T-helper 1 cell (primary cell): ENCODE measurements at regions not wholly inside any gene's neighbourhood (a gene's known extent, or its start where the extent isn't known, plus 50 kb on each side); places are given as distances from the start of the nearest gene placed in this dataset.
A peak's percentile ranks its signal among the peaks of the same experiment; 100 is the strongest.

ENCODE experiments used
- DNase-seq, 5 donors: peaks; one replicate each; pipeline ENCODE4 v3.0.0-alpha.2; 2012 to 2020

DNA sequence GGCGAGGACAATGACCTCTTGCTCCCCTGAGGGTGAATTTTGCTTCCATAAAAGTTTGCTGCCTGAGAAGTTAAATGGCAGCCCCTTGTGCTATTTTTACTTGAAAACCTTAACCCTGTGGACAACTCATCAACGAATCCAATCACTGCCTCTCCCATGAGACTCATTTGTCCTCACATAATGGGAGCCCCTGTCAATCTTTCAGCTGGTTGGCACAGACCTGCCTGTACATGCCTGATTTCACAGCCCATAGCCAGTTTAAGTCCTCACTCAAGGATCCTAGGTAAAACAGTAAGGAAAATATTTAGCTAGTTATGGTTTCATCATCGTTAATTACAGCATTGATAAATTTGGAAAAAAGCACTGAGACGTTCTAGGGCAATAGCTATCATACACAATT is 207.4 kb downstream of the NHLRC3 start:
- no peak for DNase-seq

GRCh38 chr13:39249982-39250381 is 211.7 kb downstream of the NHLRC3 start:
- no peak for DNase-seq

- no peak for DNase-seq
These were observed 212.2 kb downstream of the NHLRC3 start for GRCh38 chr13:39250440-39250839.

DNA sequence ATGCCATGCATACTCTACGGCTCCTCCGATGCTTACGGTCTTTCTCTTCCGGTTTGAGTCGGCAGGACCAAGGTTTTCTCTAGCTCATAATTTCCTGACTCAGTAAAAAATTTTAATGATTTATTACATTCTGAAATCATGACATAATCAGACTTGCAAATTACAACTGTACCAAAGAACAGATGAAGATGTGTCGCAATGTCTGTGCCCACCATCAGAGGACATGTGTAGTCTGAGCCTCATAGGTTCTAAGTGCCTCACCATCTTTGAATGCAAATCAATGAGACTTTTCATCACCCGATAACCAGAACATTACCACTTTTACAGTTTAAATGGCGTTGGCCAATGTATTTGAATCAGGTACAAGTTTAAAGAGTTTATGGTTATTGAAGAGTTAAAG is 213.1 kb downstream of the NHLRC3 start:
- no peak for DNase-seq

DNA sequence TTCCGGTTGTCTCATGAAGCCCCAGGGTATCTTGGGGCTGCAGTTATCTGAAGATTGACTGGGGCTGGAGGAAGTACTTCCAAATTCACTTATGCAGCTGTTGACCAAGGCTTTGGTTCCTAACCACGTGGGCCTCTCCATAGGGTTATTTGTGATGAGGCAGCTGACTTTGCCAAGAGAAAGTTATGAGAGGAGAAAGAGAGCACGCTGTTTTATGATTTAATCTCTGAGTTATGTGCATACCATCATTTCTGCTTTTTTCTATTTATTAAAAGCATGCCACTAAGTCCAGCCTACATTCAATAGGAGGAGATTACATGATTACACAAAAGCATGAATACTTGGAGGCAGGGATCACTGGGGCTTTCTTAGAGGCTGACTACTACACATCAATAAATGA is 215.5 kb downstream of the NHLRC3 start:
- DNase-seq: no peak

DNA sequence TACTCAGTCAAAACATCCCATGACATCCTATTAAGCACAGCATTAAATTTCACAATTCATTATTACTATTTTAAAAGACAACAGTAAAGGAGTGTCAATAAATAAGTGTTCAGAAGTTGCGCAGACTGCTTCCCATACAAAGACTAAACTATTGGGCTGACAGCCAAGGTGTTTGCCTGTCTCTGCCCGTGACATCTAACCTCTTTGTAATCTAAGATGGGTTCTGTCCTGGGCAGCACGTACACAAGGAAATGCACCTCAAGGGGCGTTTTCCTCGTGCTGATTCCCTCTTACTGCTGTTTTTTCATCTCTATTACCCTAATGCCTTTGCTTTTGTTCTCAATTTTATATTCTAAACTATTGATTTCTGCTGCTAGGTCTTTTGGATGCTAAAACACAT is 216.3 kb downstream of the NHLRC3 start:
- no peak for DNase-seq

- DNase-seq: no peak
These were observed 219.4 kb downstream of the NHLRC3 start for GRCh38 chr13:39257642-39258041.

GRCh38 chr13:39259371-39260140 is 221.3 kb downstream of the NHLRC3 start:
- peak in 1 of 5 donors; percentile 18 for DNase-seq

- peak in 2 of 5 donors; percentile 5 to 39 for DNase-seq
These were observed 224.8 kb downstream of the NHLRC3 start for GRCh38 chr13:39263033-39263432.

DNA sequence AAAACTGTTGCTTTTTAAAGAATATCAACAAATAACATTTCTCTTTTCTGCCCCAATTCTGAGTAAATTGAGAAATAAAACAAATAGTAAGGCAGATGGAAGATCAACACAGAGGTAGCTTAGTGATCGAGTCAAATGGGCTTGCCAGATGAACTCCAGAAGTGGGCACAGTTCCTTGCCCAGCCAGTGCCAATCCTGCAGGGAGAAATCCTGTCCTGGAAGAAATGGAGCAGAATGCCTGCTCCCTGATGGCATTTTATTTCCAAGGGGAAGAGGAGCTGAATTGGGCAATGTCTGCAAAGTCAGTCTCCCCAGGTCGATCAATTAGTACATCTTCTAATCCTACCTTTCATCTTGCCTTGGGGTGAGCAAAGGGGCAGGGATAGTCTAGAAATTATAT is 225.3 kb downstream of the NHLRC3 start:
- DNase-seq: no peak

DNA sequence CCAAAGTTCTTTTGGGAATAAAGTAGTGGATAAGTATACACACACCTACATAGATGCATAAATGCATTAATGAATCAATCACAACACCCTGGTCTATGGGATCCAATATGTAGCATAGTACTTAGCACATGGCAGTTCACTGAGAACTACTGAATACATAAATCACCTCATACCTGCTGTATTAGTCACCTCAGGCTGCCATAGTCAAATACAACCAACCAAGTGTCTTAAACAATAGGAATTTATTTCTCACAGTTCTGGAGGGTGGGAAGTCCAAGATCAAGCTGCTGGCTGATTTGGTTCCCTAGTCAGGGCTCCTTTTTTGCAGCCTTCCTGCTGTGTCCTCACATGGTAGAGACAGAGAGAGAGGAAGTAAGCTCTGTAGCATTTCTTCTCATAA is 228.2 kb downstream of the NHLRC3 start:
- DNase-seq: no peak

GRCh38 chr13:39268398-39268797 is 230.1 kb downstream of the NHLRC3 start:
- DNase-seq: no peak

- no peak for DNase-seq
These were observed 230.7 kb downstream of the NHLRC3 start for GRCh38 chr13:39269004-39269403.

GRCh38 chr13:39269411-39269810 is 231.2 kb downstream of the NHLRC3 start:
- DNase-seq: no peak

- DNase-seq: no peak
These were observed 234.7 kb downstream of the NHLRC3 start for GRCh38 chr13:39272994-39273393.

- no peak for DNase-seq
These were observed 235.9 kb downstream of the NHLRC3 start for GRCh38 chr13:39273953-39274738.

GRCh38 chr13:39274739-39275325 is 236.6 kb downstream of the NHLRC3 start:
- no peak for DNase-seq

DNA sequence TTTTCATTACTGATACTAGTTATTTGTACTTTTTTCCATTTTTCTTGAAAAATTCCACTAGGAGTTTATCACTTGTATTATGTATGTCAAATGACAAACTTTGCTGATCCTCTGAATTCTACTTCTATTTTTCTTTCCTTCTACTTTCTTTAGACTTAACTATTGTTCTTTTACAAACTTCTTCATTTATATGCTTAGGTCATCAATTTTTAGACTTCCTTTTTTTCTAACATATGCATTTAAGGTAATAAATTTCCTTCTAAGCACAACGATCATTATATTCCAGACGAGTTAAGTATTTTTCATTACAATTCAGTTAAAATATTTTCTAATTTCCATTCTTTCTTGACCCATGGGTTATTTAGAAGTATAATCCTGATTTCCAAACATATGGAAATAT is 240.8 kb downstream of the NHLRC3 start:
- no peak for DNase-seq

DNA sequence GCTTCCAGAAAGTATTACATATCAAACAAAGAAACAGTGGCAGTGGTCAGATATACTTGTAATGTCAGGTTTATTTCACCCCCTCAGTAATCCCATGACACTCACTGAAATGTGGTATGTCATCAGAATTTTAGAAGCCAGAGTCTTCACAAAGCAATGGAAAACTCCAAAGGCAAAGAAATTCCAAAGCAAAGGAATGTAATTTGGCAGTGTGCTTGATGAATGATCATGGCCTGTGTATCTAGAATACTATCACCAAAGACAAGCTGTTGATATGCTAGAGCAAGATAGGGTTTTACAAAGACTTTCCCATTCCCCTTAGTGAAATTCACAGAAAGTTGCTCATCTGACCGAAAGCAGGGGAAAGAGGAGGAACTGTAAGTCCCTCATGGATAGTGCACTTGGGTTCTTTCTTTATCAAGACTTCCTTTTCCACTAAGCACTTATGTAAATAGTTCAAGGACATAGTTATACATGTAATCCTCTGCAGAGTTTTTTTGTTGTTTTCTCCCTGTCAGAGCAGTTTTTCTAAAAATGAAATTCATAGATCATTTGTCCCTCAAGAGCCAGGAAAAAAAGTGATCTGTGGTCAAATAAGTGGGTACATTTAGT is 243.4 kb downstream of the NHLRC3 start:
- DNase-seq: no peak

DNA sequence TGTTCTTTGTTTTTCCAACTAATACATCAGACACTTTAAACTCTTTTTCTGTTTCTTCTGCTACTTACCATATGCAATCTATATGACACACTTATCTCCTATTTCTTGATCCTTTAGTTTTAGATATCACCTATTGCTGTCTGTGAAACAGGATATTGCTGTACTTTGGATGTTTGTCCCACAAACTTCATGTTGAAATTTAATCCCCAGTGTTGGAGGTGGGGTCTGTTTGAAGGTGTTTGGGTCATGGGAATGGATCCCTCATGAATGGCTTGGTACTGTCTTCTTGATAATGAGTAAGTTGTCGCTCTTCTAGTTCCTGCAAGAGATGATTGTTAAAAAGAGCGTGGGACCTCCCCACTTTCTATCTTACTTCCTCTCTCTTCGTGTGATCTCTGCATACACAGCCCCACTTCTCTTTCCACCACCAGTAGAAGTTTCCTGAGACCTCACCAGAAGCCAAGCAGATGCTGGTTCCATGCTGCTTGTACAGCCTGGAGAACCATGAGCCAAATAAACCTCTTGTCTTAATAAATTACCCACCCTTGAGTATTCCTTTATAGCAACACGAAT is 244.2 kb downstream of the NHLRC3 start:
- DNase-seq: no peak

DNA sequence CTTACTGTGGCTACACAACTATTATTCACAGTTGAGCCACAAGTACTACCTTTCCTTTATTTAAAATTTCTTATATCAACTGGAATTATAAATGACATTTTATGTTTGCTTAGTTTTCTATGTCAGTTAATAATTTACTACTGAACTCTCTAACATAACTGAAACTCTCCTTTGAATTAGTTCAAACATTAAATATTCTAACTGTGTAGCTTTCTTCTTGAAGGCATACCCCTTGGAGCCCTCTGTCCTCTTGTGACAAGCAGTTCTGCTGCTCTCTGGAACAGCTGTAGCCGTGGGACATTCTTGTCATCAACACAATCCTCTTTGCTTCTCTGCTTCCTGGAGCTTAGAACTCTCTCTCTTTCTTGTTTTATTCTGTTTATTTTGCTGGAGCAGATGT is 244.8 kb downstream of the NHLRC3 start:
- DNase-seq: no peak

GRCh38 chr13:39284801-39285388 is 246.6 kb downstream of the NHLRC3 start:
- no peak for DNase-seq
